ENCODE measurements at regions not wholly inside any gene's neighbourhood (a gene's known extent, or its start where the extent isn't known, plus 50 kb on each side); places are given as distances from the start of the nearest gene placed in this dataset.
A peak's percentile ranks its signal among the peaks of the same experiment; 100 is the strongest.

- DNase-seq (ENCODE audit: insufficient read length, low spot score), result no peak
- no peak for FAIRE-seq
- TF ChIP-seq POLR2A (IDR thresholded peaks at IDR 0.05; ENCODE audit: low read depth, low read length), result no peak
Observed at GRCh38 chr13:75231235-75231634, 250.7 kb downstream of the TBC1D4 start.

GRCh38 chr13:75226733-75227435 is 255.1 kb downstream of the TBC1D4 start:
- DNase-seq (ENCODE audit: insufficient read length, low spot score) (peak; percentile 44), FAIRE-seq (peak; percentile 96)
- TF ChIP-seq POLR2A (IDR thresholded peaks at IDR 0.05; ENCODE audit: low read depth, low read length), result no peak

- FAIRE-seq, result peak; percentile 79
- TF ChIP-seq POLR2A (IDR thresholded peaks at IDR 0.05; ENCODE audit: low read depth, low read length), result peak; percentile 46; the same call in 1 of the 2 replicates
Observed at GRCh38 chr13:75226092-75226491, 255.9 kb downstream of the TBC1D4 start.

GRCh38 chr13:75225288-75226032 is 256.5 kb downstream of the TBC1D4 start:
- DNase-seq (ENCODE audit: insufficient read length, low spot score) (no peak), FAIRE-seq (no peak)
- TF ChIP-seq POLR2A (IDR thresholded peaks at IDR 0.05; ENCODE audit: low read depth, low read length), result no peak

More at GRCh38 chr13:75226092-75226491, 255.9 kb downstream of the TBC1D4 start:
- DNase-seq (ENCODE audit: insufficient read length, low spot score), result peak; percentile 29

GRCh38 chr13:75224053-75224742 is 257.8 kb downstream of the TBC1D4 start:
- FAIRE-seq (no peak), DNase-seq (ENCODE audit: insufficient read length, low spot score) (no peak)
- TF ChIP-seq POLR2A (IDR thresholded peaks at IDR 0.05; ENCODE audit: low read depth, low read length), result no peak

GRCh38 chr13:75222031-75222430 is 259.9 kb downstream of the TBC1D4 start:
- DNase-seq (ENCODE audit: insufficient read length, low spot score), result no peak
- FAIRE-seq, result no peak
- TF ChIP-seq POLR2A (IDR thresholded peaks at IDR 0.05; ENCODE audit: low read depth, low read length), result no peak

GRCh38 chr13:75220861-75221260 is 261.1 kb downstream of the TBC1D4 start:
- FAIRE-seq (no peak), DNase-seq (ENCODE audit: insufficient read length, low spot score) (no peak)
- TF ChIP-seq POLR2A (IDR thresholded peaks at IDR 0.05; ENCODE audit: low read depth, low read length), result no peak

- FAIRE-seq (no peak), DNase-seq (ENCODE audit: insufficient read length, low spot score) (no peak)
- no peak for TF ChIP-seq POLR2A (IDR thresholded peaks at IDR 0.05; ENCODE audit: low read depth, low read length)
Observed at GRCh38 chr13:75220238-75220542, 261.8 kb downstream of the TBC1D4 start.

GRCh38 chr13:75219479-75220237 is 262.3 kb downstream of the TBC1D4 start:
- no peak for FAIRE-seq
- no peak for TF ChIP-seq POLR2A (IDR thresholded peaks at IDR 0.05; ENCODE audit: low read depth, low read length)
- DNase-seq (ENCODE audit: insufficient read length, low spot score), result peak; percentile 68

- TF ChIP-seq POLR2A (IDR thresholded peaks at IDR 0.05; ENCODE audit: low read depth, low read length), result no peak
- no peak for DNase-seq (ENCODE audit: insufficient read length, low spot score)
- FAIRE-seq, result no peak
Observed at GRCh38 chr13:75217949-75218348, 264.0 kb downstream of the TBC1D4 start.

GRCh38 chr13:75216038-75216437 is 265.9 kb downstream of the TBC1D4 start:
- FAIRE-seq (no peak), DNase-seq (ENCODE audit: insufficient read length, low spot score) (no peak)
- no peak for TF ChIP-seq POLR2A (IDR thresholded peaks at IDR 0.05; ENCODE audit: low read depth, low read length)

GRCh38 chr13:75214846-75215245 is 267.1 kb downstream of the TBC1D4 start:
- DNase-seq (ENCODE audit: insufficient read length, low spot score), result no peak
- FAIRE-seq, result no peak
- no peak for TF ChIP-seq POLR2A (IDR thresholded peaks at IDR 0.05; ENCODE audit: low read depth, low read length)

- FAIRE-seq (no peak), DNase-seq (ENCODE audit: insufficient read length, low spot score) (no peak)
- no peak for TF ChIP-seq POLR2A (IDR thresholded peaks at IDR 0.05; ENCODE audit: low read depth, low read length)
Observed at GRCh38 chr13:75202981-75203380, 279.0 kb downstream of the TBC1D4 start.

GRCh38 chr13:75197803-75198202 is 284.2 kb downstream of the TBC1D4 start:
- no peak for DNase-seq (ENCODE audit: insufficient read length, low spot score)
- TF ChIP-seq POLR2A (IDR thresholded peaks at IDR 0.05; ENCODE audit: low read depth, low read length), result no peak
- no peak for FAIRE-seq
